Endodermal cell (in vitro differentiated cells): ENCODE measurements at regions not wholly inside any gene's neighbourhood (a gene's known extent, or its start where the extent isn't known, plus 50 kb on each side); places are given as distances from the start of the nearest gene placed in this dataset.
A peak's percentile ranks its signal among the peaks of the same experiment; 100 is the strongest.

ENCODE experiments used
- DNase-seq: peaks from one replicate; pipeline ENCODE4 v3.0.0-alpha.2; 2017
- H3K27ac ChIP-seq: 2 replicates; pipeline ENCODE4 v1.5.1; 2013; ENCODE audit warnings: mild to moderate bottlenecking, low read depth, low read length, moderate library complexity
- H3K27me3 ChIP-seq: 2 replicates; pipeline ENCODE4 v1.6.1; 2013; ENCODE audit warnings: mild to moderate bottlenecking, low read length, moderate library complexity; ENCODE audit not compliant: insufficient read depth, control insufficient read depth, poor library complexity, severe bottlenecking
- H3K36me3 ChIP-seq: 2 replicates; pipeline ENCODE4 v1.7.0; 2013; ENCODE audit warnings: mild to moderate bottlenecking, low read length, moderate library complexity; ENCODE audit not compliant: control insufficient read depth, insufficient read depth
- H3K4me1 ChIP-seq: one replicate; pipeline ENCODE4 v1.7.0; 2013; ENCODE audit warnings: low read length; ENCODE audit not compliant: control insufficient read depth, insufficient read depth
- H3K4me3 ChIP-seq: 2 replicates; pipeline ENCODE4 v1.5.1; 2013; ENCODE audit warnings: mild to moderate bottlenecking, low read length, moderate library complexity
- H3K9ac ChIP-seq: 2 replicates; pipeline ENCODE4 v1.6.1; 2013; ENCODE audit warnings: mild to moderate bottlenecking, low read length, moderate library complexity; ENCODE audit not compliant: poor library complexity, severe bottlenecking; ENCODE audit errors: extremely low read depth
- H3K9me3 ChIP-seq: 2 replicates; pipeline ENCODE4 v1.6.1; 2013; ENCODE audit warnings: mild to moderate bottlenecking, low read length, moderate library complexity; ENCODE audit not compliant: control insufficient read depth
- H3K27ac Mint-ChIP-seq: 2 replicates; pipeline ENCODE4 v1.8.0; 2020; ENCODE audit warnings: mixed read lengths
- H3K27me3 Mint-ChIP-seq: 2 replicates; pipeline ENCODE4 v1.8.0; 2021; ENCODE audit warnings: mild to moderate bottlenecking, mixed read lengths; ENCODE audit not compliant: insufficient read depth
- H3K36me3 Mint-ChIP-seq: 2 replicates; pipeline ENCODE4 v1.8.0; 2020; ENCODE audit warnings: low read depth, mixed read lengths
- H3K4me1 Mint-ChIP-seq: 2 replicates; pipeline ENCODE4 v1.8.0; 2020; ENCODE audit warnings: mixed read lengths
- H3K4me3 Mint-ChIP-seq: 2 replicates; pipeline ENCODE4 v1.8.0; 2020; ENCODE audit warnings: mild to moderate bottlenecking, moderate library complexity, mixed read lengths
- H3K9me3 Mint-ChIP-seq: 2 replicates; pipeline ENCODE4 v1.8.0; 2020; ENCODE audit warnings: mild to moderate bottlenecking, mixed read lengths
- WGBS, 2 experiments: methylation state at CpG; one replicate each; pipeline versions ENCODE4 v1.1.5 to v1.1.7; 2013; ENCODE audit warnings: missing lambda C conversion rate in 2 of 2, mixed read lengths in 1 of 2; ENCODE audit not compliant: insufficient coverage in 1 of 2, insufficient read length in 1 of 2; 5-methylcytosine and 5-hydroxymethylcytosine counted together
- TF ChIP-seq, protein P1 (sequence below): fragments of 200-600 bp; sonication (generic); conservative IDR thresholded peaks from 2 replicates; pipeline ENCODE4 v1.5.0; 2021; ENCODE audit warnings: antibody characterized with exemption, mild to moderate bottlenecking

DNA sequence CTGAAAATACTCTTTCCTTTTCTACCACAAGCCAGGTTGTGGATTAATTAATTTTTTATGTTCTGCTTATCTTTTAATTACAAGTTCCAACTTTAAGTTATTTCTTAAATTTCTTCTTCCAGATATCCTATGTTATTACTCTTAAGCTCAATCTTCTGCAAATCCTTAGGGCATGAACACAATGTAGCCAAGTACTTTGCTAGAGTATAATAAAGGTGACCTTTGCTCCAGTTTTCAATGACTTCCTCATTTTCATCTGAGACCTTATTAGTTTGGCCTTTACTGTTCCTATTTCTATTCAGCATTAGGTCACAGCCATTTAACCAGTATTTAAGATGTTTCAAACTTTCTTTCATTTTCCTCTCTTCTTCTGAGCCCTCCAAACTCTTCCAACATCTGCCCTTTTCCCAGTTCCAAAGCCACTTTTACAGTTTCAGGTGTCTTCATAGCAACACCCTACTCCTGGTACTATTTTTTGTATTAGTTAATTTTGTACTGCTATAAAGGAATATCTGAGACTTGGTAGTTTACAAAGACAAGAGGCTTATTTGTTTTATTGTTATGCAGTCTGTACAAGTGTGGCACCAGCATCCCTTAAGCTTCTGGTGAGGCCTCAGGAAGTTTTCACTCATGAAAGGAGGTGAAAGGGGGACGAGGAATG is 886.2 kb upstream of the GHITM start:
- no peaks in the 10 kb centered on the region for H3K27me3 ChIP-seq
- no peak overlapping the region for H3K9ac ChIP-seq
- H3K27me3 Mint-ChIP-seq, result no peaks in the 10 kb centered on the region
- H3K9me3 Mint-ChIP-seq, result peaks cover 27% of the 10 kb centered on the region
- H3K4me3 ChIP-seq, result peak overlapping the region; percentile 13
- 90 to 100% methylated on average over 1 of the region's 1 CpG for WGBS, 2 experiments
- no peak for DNase-seq
- peaks cover 2% of the 10 kb centered on the region for H3K36me3 Mint-ChIP-seq
- no peak overlapping the region for H3K27ac ChIP-seq
- H3K27ac Mint-ChIP-seq, result no peak overlapping the region
- no peaks in the 10 kb centered on the region for H3K4me1 ChIP-seq
- no peaks in the 10 kb centered on the region for H3K4me1 Mint-ChIP-seq
- H3K9me3 ChIP-seq, result peaks cover 28% of the 10 kb centered on the region
- no peak overlapping the region for H3K4me3 Mint-ChIP-seq
- TF ChIP-seq, protein P1, sequence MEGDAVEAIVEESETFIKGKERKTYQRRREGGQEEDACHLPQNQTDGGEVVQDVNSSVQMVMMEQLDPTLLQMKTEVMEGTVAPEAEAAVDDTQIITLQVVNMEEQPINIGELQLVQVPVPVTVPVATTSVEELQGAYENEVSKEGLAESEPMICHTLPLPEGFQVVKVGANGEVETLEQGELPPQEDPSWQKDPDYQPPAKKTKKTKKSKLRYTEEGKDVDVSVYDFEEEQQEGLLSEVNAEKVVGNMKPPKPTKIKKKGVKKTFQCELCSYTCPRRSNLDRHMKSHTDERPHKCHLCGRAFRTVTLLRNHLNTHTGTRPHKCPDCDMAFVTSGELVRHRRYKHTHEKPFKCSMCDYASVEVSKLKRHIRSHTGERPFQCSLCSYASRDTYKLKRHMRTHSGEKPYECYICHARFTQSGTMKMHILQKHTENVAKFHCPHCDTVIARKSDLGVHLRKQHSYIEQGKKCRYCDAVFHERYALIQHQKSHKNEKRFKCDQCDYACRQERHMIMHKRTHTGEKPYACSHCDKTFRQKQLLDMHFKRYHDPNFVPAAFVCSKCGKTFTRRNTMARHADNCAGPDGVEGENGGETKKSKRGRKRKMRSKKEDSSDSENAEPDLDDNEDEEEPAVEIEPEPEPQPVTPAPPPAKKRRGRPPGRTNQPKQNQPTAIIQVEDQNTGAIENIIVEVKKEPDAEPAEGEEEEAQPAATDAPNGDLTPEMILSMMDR, result no peak
- no peaks in the 10 kb centered on the region for H3K36me3 ChIP-seq

DNA sequence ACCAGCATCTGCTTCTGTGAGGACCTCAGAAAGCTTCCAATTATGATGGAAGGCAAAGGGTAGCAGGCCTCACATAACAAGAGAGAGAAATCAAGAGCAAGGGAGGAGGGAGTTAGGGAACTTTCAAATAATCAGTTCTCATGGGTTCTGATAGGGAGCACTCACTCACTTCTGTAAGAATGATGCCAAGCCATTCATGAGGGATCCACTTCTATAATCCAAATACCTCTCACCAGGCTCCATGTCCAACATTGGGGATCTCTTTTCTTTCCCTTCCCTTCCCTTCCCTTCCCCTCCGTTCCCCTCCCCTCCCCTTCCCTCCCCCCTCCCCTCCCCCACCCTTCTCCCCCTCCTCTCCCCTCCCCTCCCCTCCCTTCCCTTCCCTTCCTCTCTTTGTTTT is 884.6 kb upstream of the GHITM start:
- no CpG with 5 or more reads among the region's 1 CpG for WGBS, 2 experiments
- no peaks in the 10 kb centered on the region for H3K4me1 Mint-ChIP-seq

DNA sequence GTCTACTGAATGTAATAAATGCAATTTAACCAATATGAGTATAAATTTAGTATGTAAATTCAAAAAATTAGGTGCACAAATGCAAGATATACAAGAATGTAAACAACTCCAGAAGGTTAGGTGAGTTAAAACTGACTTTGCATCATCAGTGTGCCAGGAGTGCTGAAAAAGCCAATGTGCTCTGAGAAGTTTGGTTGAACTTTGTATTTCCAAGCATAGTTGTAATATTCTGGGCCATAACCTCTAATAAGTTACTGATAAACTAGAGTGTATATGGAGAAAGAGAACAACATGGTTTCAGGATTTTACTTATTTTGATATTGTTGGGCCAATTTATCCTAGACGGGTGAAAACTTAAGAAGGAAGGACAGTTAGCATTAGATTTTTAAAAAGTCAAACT is 876.9 kb upstream of the GHITM start:
- H3K9ac ChIP-seq, result no peak overlapping the region
- H3K36me3 ChIP-seq, result no peaks in the 10 kb centered on the region
- 100% methylated on average over 1 of the region's 1 CpG; no CpG with 5 or more reads in 1 of the 2 experiments for WGBS, 2 experiments
- no peaks in the 10 kb centered on the region for H3K9me3 ChIP-seq
- H3K27me3 ChIP-seq, result no peaks in the 10 kb centered on the region
- no peak overlapping the region for H3K4me3 ChIP-seq
- Mint-ChIP-seq H3K4me3 (no peak overlapping the region), H3K9me3 (peaks cover 10% of the 10 kb centered on the region), H3K4me1 (no peaks in the 10 kb centered on the region), H3K27ac (no peak overlapping the region), H3K36me3 (no peaks in the 10 kb centered on the region), H3K27me3 (no peaks in the 10 kb centered on the region)
- no peak overlapping the region for H3K27ac ChIP-seq
- no peak for DNase-seq
- no peaks in the 10 kb centered on the region for H3K4me1 ChIP-seq
- TF ChIP-seq, protein P1, result no peak

More for the DNA sequence above, 884.6 kb upstream of the GHITM start:
- Histone ChIP-seq H3K27me3 (no peaks in the 10 kb centered on the region), H3K27ac (no peak overlapping the region), H3K9ac (no peak overlapping the region), H3K9me3 (peaks cover 28% of the 10 kb centered on the region), H3K4me1 (no peaks in the 10 kb centered on the region), H3K4me3 (no peak overlapping the region), H3K36me3 (no peaks in the 10 kb centered on the region)
- Mint-ChIP-seq H3K27ac (no peak overlapping the region), H3K36me3 (peaks cover 2% of the 10 kb centered on the region), H3K27me3 (no peaks in the 10 kb centered on the region), H3K4me3 (no peak overlapping the region), H3K9me3 (peaks cover 27% of the 10 kb centered on the region)
- TF ChIP-seq, protein P1, result no peak
- DNase-seq, result no peak
